HG03135 (cell line): ENCODE measurements at regions not wholly inside any gene's neighbourhood (a gene's known extent, or its start where the extent isn't known, plus 50 kb on each side); places are given as distances from the start of the nearest gene placed in this dataset.

Experiments
- ATAC-seq: cut with Tn5 transposase; IDR thresholded peaks from one replicate; pipeline ENCODE4 v1.9.1; 2021; ENCODE audit warnings: mild to moderate bottlenecking, moderate library complexity; ENCODE audit not compliant: unreplicated experiment

DNA sequence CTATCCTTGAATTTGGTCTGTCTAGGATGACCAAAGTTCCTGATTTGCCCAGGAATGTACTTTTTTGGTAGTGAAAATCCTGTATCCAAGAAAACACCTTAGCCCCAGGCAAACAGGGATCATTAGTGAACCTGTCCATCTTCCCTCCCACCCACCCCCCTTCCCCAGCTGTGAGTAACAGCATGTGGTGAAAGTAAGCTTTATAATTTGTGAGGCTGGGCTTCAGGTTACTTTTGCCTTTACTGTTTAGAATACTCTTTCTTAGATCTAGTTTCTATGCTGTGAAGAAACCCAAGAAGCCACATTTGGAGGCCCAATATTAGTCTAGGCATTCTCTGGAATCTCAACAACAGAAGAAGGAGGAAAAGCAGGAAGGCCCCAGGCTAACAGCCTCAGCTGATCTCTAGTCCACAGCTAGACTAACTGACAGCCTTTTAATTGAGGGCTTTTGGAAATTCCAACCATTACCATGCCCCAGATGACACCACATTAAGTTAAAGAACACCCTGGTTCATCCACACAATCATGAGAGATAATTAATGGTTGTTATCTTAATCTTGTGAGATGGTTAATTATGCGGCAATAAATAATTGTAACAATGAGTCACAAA lies 703.0 kb upstream of the NUDT12 start:
- no peak for ATAC-seq

DNA sequence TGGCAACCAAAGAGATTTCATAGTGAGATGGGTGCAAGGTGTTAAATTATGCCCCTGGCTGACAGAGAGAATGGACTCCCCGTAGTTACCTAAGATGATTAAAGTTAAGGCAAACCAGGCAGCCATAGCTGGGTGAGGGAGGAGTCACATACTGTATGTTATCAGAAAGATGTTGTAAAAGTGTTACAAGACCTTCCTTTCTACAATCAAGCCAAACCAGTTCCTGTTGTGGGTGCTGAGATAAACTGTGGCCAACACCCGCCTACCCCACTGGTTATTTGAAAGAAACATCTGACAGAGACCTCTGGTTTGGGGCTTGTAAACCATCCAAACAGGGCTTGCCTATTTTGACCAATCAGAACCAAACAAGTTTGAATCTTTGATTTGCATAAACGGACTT lies 684.7 kb upstream of the NUDT12 start:
- ATAC-seq: no peak

DNA sequence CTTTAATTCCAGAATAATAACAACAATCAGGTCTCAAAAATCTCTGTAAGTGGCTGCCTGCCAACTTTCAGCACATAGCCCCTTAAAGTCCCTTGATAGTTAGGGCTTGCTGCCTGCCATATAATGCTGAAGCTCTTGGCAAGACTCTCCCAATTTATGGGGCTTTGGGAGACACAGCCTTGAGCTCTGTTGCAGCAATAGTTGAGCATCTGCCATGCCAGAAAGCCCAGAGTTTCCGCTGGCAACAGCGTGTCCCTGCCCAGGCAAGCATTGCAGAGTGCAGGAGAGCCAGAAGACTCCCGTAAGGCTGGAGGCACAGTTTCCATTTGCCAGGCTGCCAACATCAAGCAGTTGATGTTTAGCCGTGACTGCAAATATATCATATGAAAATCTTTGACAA lies 678.5 kb upstream of the NUDT12 start:
- no peak for ATAC-seq

DNA sequence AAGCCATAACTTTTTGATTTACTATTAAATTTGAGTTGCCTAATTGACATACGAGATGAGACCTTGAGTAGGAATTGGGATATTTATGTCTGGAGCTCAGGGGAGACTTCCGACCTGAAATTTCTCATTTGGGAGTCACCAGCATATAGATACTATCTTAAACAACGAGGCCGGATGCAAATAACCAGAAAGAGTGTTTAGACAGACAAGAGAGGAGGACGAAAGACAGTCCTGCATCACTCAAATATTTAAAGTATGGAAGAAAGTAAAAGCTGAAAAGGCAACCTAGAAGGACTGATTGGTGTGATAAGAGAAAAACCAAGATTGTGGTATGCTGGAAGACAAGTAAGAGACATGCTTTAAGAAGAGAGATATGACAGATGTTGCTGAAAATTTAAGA lies 675.0 kb upstream of the NUDT12 start:
- ATAC-seq: no peak

DNA sequence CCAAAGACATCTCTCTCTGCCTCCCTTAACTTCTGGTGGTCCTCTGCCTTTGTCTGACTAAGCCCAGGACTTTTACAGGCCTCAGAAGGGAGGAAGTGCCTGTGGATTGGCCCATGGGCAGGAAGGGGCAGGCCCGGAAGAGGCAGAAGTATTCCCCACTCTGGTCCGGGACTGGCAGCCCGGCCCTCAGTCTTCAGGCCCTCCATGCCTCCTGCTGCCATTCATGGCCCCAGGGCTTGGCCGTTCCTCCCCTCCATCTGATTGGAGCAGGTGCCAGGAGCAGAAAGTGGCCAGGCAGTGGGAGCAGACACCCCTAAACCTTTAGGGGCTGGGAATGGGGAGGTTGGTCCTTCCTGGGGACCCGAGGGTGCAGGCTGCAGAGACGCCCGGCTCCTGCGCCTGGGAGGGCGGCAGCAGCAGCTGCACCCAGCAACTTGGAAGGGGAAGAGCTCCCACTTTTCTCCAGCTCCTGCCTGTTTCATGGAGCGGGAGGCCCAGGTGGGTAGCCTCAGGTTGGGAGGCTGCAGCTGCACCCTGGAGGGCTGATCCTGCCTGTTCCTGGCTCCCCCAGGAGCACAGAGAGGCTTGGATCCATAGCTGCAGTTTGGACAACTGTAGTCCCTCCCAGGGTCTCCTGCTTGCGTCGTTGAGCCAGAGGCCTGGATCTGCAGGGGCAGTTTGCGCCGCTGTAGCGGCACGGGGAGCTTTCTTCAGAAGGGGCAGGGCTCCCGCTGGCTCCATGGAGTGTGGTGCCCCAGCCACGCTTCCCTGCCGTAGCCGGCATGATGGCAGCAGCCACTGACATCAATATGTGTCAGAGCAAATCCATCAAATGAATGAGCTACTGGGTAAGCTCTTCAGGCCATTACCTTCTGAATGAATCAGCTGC lies 661.5 kb upstream of the NUDT12 start:
- no peak for ATAC-seq

DNA sequence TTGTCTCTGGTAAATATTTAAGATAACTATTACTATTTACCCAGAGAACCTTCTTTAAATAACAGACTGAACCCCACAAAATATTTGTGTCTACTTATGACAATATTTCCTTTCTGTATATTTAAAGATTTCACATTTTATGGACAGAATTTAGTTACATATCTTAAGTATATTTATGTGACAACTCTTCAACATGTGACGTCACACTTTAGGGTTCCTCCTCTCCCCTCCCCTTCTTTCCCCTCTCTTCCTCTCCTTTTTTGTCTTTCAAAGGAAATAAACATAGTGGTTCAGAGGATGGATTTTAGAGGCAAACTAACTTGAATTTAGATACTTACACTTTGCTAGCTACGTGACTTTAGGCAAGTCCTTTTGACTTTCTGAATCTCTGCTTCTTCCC lies 655.6 kb upstream of the NUDT12 start:
- ATAC-seq: no peak

DNA sequence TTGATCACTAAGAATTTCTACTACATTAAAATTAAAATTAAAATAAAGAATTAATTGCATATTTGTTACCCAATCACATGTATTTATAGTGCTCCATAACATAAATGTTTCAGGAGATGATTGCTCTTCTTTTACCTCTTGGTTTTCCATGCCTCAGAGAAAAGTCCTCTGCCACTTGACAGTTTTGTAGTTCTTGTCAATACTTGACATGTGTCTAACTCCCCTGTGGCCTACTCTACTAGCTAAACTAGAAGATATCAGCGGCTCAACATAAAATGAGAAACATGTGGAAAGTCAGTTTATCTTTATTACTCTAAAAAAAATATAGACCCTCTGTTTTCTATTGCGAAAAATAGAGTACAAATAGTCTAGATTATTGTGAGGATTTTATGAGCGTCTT lies 650.6 kb upstream of the NUDT12 start:
- ATAC-seq: no peak

DNA sequence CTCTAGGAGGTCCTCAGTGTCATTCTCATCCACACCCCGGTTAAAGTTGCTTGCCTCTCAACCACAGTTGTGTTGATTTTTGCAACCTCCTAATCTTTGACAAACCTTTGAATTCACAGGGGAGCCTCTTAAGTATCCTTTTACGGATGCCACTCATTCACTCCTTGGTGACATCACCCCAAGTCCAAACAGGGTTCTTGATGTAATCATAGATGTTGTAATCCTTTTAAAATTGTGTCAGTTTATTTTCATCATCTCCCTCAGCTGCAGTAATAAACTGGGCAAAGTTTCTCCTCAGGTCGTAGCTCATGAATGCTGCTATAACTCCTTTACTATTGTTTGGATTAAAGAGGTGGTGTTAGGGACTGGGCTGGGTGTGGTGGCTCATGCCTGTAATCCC lies 637.2 kb upstream of the NUDT12 start:
- no peak for ATAC-seq

DNA sequence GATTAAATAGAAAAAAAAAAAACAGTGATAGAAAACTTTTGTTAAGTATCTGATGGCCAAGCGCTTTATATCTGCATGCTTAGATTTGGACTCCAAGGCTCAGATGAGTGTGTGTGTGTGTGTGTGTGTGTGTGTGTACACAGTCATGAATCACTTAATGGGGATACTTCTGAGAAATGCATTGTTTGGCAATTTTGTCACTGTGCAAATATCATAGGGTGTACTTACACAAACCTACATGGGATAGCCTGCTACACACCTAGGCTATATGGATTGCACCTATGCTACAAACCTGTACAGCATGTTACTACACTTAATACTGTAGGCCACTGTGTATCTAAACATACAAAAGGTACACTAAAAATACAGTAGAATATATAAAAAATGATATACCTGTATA lies 635.6 kb upstream of the NUDT12 start:
- ATAC-seq: no peak

DNA sequence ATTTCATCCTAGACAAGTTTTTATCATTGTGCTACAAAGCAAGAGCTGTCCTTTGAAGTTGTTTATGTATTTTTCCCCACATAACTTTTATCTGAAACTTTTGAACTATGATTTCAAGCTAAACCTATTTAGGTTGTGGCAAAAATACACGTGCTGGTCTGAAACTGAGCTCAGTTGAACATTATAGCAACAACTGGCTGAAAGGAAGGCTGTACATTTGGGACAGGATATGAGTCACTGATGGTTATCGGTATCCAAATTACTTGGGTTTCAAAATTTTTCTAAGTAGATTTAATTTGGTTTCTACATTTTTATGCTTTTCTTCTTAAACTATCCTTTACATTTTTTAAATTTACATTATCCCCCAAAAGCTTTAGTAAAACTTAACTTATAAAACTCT lies 627.3 kb upstream of the NUDT12 start:
- no peak for ATAC-seq

DNA sequence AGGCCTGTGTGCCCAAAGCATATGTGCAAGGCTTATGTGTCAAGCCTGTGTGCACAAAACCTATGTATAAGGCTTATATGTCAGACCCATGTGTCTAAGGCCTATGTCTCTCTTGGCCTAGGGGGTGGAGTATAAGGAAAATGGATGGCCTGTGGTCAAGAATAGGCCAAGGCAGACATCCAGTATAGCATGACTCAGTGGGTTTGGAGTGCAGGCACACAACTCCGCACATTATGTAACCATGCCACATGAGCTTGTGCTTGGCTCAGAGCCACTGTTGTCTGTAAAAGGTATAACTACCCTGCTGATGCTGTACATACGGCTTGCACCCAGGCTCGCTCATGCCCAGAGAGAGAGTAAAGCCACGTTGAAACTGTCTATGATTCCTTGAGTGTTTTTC lies 626.4 kb upstream of the NUDT12 start:
- ATAC-seq: no peak

DNA sequence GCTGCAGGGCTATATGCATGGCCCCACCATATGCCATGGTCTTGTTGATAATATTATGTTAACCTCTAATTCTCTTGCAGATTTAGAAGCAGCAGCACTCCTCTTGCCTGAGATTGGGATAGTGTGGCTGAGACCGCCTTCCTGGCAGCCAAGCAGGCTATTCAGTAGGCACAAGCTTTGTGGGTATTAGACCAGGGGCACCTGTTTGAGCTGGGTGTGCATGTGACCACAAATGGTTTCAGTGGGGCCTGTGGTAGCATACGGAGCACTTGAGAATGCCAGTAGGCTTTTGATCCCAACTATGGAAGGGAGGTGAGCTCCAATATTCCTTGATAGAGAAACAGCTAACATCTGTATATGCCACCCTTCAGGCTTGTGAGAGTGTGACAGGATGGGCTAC lies 625.1 kb upstream of the NUDT12 start:
- ATAC-seq: no peak

DNA sequence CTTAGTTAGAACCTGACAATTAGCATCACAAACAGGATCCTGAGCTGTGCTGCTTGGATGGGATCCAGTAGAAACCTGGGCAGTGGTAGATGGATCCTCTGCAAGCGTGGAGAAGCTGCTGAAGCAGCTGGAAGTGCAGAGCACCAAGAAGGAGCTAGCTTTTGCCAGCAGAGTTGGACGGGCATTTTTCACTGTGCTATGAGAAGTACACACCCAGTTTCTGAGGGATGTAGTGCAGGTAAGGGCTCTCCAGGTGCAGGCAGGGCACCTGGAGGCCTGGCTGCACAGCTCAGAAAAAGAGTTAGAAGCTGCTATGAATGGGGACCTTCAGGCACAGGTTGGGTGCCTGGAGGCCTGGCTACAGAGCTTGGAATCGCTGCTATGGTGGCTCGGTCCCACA lies 623.9 kb upstream of the NUDT12 start:
- no peak for ATAC-seq

DNA sequence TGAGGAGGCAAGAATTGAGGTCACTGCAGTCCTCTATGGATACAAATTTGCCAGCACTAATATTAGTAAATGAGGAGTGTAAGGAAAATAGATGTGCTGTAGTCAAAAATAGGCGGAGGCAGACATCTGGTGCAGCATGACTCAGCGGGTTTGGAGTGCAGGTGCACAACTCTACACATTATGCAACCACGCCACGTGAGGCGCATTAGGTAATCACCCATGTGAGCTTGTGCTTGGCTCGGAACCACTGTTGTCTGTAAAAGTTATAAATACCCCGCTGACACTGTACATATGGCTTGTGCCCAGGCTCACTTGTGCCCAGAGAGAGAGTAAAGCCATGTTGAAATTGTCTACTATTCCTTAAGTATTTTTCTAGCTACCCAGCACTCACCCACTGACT lies 623.5 kb upstream of the NUDT12 start:
- no peak for ATAC-seq

DNA sequence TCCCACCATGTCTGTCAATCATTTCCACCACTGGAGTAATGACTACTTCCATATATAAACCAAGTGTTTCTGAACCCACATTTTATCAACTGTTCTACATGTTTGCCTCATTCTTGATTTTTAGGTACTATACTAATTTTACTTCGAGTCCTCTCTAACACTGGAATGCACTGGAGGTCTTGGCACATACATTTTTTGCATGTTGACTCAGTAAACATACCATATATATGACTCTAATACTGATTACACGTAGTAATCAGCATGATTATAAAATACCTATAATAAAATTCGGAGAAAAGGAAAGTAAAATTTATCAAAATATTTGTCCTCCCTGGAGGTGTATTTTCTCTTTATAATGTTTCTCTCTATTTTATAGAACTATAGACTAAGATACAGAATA lies 621.7 kb upstream of the NUDT12 start:
- no peak for ATAC-seq

DNA sequence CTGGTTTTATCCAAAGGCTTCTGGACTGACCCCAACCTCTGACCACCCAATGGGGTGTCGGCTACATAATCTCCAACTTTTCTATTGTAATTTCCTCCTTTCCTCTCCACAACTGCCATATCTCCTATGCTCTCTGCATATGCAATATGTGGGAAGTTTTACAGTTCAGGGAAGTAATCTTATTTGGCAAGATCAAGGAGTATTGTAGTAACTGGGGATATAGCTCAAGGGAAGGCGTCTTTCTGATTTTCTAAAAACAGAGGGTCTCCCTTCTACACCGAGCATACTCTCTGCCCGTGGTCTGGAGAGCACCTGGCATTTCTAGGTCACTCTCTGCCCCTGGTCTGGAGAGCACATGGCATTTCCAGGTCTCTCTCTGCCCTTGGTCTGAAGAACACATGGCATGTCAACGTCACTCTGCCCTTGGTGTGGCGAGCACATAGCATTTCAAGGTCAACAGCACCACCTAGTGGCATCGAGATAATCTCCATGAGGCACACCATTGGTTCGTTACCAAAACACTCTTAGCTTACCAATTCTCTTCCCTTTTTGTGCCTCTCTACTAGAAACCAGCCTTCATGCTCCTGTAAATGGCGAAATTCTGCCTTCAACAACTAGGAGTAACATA lies 616.4 kb upstream of the NUDT12 start:
- ATAC-seq: peak; percentile 70

DNA sequence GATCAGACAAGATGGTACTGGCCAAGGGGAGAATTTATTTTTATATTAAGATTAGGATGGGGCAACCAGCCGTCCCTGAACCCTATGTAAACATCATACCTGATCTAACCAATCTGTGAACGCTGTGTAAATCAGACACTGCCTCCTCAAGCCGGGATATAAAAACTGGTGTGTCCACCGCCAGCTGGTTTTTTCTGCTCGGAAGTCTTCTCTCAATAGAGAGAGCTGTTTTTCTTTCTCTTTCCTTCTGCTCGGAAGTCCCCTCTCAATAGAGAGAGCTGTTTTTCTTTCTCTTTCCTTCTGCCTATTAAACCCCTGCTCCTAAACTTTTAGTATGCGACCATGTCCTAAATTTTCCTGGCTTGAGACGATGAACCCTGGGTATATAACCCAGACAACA lies 615.5 kb upstream of the NUDT12 start:
- ATAC-seq: no peak

DNA sequence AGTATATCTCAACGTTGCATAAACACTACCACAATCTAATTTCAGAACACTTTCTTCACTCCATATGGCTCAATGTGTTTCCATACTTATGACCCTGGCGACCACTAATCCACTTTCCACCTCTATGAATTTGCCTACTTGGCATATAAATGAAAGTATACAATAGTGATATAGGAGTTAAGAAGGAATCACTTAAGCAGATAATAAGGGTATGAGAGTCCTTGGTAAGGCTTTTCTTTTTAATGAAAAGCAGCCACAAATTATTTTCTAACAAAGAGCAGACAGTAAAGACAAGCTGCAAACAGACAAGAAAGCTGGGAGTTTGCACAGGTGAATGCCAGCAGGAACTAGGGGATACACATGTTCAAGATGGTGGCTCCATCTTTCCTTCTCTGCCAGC lies 615.1 kb upstream of the NUDT12 start:
- no peak for ATAC-seq

DNA sequence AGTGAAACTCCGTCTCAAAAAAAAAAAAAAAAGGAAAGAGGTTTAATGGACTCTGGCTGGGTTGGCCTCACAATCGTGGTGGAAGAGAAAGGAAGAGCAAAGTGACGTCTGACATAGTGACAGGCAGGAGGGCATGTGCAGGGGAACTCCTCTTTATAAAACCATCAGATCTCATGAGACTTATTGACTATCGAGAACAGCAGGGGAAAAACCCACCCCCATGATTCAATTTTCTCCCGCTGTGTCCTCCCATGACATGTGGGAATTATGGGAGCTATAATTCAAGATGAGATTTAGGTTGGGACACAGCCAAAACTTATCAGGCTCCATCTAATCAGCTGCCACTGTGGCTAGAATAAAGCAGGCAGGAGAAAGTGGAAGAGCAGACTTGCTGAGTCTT lies 610.4 kb upstream of the NUDT12 start:
- ATAC-seq: no peak

DNA sequence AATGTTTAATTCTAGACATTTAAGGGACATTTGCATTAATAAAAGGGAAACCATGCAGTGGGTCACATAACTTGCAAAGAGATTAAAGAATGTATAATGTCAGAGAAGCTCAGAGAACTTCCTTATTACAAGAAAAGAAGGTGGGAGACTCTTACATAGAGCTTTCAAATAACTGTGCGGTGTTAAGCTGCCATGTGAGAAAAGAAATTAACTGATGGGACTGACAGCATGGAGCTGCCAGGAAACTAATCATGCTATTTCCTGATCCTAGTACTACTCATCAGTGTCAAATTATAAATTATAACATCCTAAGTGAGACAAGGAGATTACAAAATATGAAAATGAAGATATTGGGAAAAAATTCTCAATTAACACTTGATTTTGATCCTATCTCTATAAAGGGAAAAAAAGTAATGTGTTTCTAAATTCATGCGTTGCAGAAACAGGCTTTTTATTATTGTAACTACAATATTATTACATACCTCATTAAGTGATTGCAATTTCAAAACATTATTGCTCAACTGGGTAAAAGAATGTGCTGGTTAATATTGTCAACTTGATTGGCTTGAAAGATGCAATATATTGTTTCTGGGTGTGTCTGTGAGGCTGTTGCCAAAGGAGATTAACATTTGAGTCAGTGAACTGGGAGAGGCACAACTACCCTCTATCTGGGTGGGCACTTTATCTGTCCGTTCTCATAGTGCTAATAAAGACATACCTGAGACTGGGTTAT lies 609.5 kb upstream of the NUDT12 start:
- ATAC-seq: no peak

DNA sequence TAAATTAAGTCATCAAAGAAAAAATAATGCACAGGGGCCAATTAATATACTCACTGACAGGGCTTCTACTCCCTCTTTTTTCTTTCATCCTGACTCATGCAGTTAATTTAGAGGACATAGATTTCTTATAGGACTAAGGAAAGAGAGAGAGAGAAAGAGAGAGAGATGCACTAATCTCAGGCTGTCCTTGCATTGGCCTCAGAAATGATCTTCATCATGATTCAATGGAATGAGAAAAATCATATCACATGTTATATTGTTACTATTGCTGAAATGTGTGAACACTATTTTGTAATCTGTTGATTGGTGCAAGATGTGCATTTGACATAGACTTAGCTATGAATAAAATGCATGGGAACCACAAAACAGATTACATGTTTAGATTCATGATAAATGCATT lies 608.3 kb upstream of the NUDT12 start:
- ATAC-seq: no peak

DNA sequence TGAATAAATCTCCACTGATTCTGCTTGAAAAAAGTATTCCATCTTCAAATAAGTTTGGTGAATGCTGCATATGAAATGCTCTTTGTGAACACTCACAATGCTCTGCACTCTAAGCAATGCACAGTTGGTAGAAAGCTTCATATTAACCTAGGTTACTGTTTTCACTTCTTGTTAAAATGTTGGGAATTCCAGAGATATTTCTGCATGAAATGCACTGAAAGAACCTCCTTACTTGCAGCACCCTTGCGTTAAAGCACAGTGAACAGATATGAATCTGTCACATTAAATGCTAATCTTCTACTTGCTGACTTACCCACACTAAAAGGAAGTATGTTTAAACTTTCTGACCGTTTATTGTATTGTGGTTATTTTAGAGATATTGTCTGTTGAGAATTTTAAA lies 584.1 kb upstream of the NUDT12 start:
- no peak for ATAC-seq
